ENCODE measurements at regions not wholly inside any gene's neighbourhood (a gene's known extent, or its start where the extent isn't known, plus 50 kb on each side); places are given as distances from the start of the nearest gene placed in this dataset.

GRCh38 chr4:120622601-120623000 is 299.9 kb downstream of the PRDM5 start:
- intact Hi-C loops (cut with micrococcal nuclease) = no loop called here
- BruUV-seq (replicated peaks) = no TSS peak
- ChIA-PET POLR2A (no interaction called here), CTCF (no interaction called here)
- Mint-ChIP-seq H3K9me3 (ENCODE audit: unreplicated experiment) (no peaks in the 10 kb centered on the region), H3K4me3 (ENCODE audit: unreplicated experiment) (no peak overlapping the region), H3K36me3 (ENCODE audit: insufficient read depth, unreplicated experiment) (no peaks in the 10 kb centered on the region), H3K4me1 (ENCODE audit: insufficient read depth, unreplicated experiment) (peaks cover 6% of the 10 kb centered on the region), H3K27ac (ENCODE audit: low read depth, unreplicated experiment) (no peak overlapping the region), H3K27me3 (ENCODE audit: insufficient read depth, unreplicated experiment) (no peaks in the 10 kb centered on the region)
- DNase-seq (ENCODE audit: unreplicated experiment) = no peak
- TF ChIP-seq CTCF (IDR thresholded peaks at IDR 0.05; ENCODE audit: unreplicated experiment) = no peak

- POLR2A ChIA-PET = no interaction called here
These were observed 305.4 kb downstream of the PRDM5 start for GRCh38 chr4:120617171-120617570.

GRCh38 chr4:120616041-120616440 is 306.5 kb downstream of the PRDM5 start:
- Mint-ChIP-seq H3K4me3 (ENCODE audit: unreplicated experiment) (no peak overlapping the region), H3K4me1 (ENCODE audit: insufficient read depth, unreplicated experiment) (peaks cover 6% of the 10 kb centered on the region), H3K27me3 (ENCODE audit: insufficient read depth, unreplicated experiment) (no peaks in the 10 kb centered on the region), H3K27ac (ENCODE audit: low read depth, unreplicated experiment) (no peak overlapping the region), H3K36me3 (ENCODE audit: insufficient read depth, unreplicated experiment) (no peaks in the 10 kb centered on the region), H3K9me3 (ENCODE audit: unreplicated experiment) (no peaks in the 10 kb centered on the region)
- TF ChIP-seq CTCF (IDR thresholded peaks at IDR 0.05; ENCODE audit: unreplicated experiment) = no peak
- intact Hi-C loops (cut with micrococcal nuclease) = no loop called here
- no peak for DNase-seq (ENCODE audit: unreplicated experiment)
- ChIA-PET POLR2A (interaction anchor here (0.6 kb wide), 1 partner anchor 66 kb away, joined by 3 read pairs; no protein-coding TSS in a partner anchor), CTCF (interaction anchor here (0.9 kb wide), 1 partner anchor 12 kb away, joined by 3 read pairs; no protein-coding TSS in a partner anchor)
- no TSS peak for BruUV-seq (replicated peaks)

More at GRCh38 chr4:120617171-120617570, 305.4 kb downstream of the PRDM5 start:
- intact Hi-C loops (cut with micrococcal nuclease) = no loop called here
- no peak for DNase-seq (ENCODE audit: unreplicated experiment)
- CTCF ChIA-PET = no interaction called here
- H3K9me3 Mint-ChIP-seq (ENCODE audit: unreplicated experiment) = no peaks in the 10 kb centered on the region
- BruUV-seq (replicated peaks) = no TSS peak
- peaks cover 6% of the 10 kb centered on the region for H3K4me1 Mint-ChIP-seq (ENCODE audit: insufficient read depth, unreplicated experiment)
- no peaks in the 10 kb centered on the region for H3K36me3 Mint-ChIP-seq (ENCODE audit: insufficient read depth, unreplicated experiment)
- no peaks in the 10 kb centered on the region for H3K27me3 Mint-ChIP-seq (ENCODE audit: insufficient read depth, unreplicated experiment)
- H3K27ac Mint-ChIP-seq (ENCODE audit: low read depth, unreplicated experiment) = no peak overlapping the region
- no peak overlapping the region for H3K4me3 Mint-ChIP-seq (ENCODE audit: unreplicated experiment)
- TF ChIP-seq CTCF (IDR thresholded peaks at IDR 0.05; ENCODE audit: unreplicated experiment) = no peak

GRCh38 chr4:120613778-120614177 is 308.7 kb downstream of the PRDM5 start:
- no peaks in the 10 kb centered on the region for H3K27me3 Mint-ChIP-seq (ENCODE audit: insufficient read depth, unreplicated experiment)
- no peaks in the 10 kb centered on the region for H3K9me3 Mint-ChIP-seq (ENCODE audit: unreplicated experiment)
- no peak for TF ChIP-seq CTCF (IDR thresholded peaks at IDR 0.05; ENCODE audit: unreplicated experiment)
- CTCF ChIA-PET = interaction anchor here (0.6 kb wide), 2 partner anchors 471 to 542 kb away, joined by 3 to 4 read pairs; no protein-coding TSS in a partner anchor
- H3K4me3 Mint-ChIP-seq (ENCODE audit: unreplicated experiment) = no peak overlapping the region
- H3K27ac Mint-ChIP-seq (ENCODE audit: low read depth, unreplicated experiment) = no peak overlapping the region
- POLR2A ChIA-PET = no interaction called here
- intact Hi-C loops (cut with micrococcal nuclease) = no loop called here
- peaks cover 6% of the 10 kb centered on the region for H3K4me1 Mint-ChIP-seq (ENCODE audit: insufficient read depth, unreplicated experiment)
- no TSS peak for BruUV-seq (replicated peaks)
- no peaks in the 10 kb centered on the region for H3K36me3 Mint-ChIP-seq (ENCODE audit: insufficient read depth, unreplicated experiment)
- no peak for DNase-seq (ENCODE audit: unreplicated experiment)

Measured in MCF 10A (cell line).